ENCODE measurements at regions not wholly inside any gene's neighbourhood (a gene's known extent, or its start where the extent isn't known, plus 50 kb on each side); places are given as distances from the start of the nearest gene placed in this dataset.

GRCh38 chr4:11622961-11623725, 194.4 kb upstream of the HS3ST1 start:
- peaks cover 3% of the 10 kb centered on the region; the same call in 1 of the 2 replicates for H3K9me3 ChIP-seq (ENCODE audit: control insufficient read depth, insufficient read depth, low read length)
- dilution Hi-C loops (cut with HindIII; ENCODE audit: low sequenced_read_pairs, unreplicated experiment) (no loop called here), in situ Hi-C loops (cut with MboI; ENCODE audit: low sequenced_read_pairs) (no loop called here), intact Hi-C loops (cut with micrococcal nuclease) (loop anchor here (10.0 kb wide), 1 partner anchor 1038 kb away; no protein-coding TSS in a partner anchor)
- no peak overlapping the region for H4K91ac ChIP-seq (ENCODE audit: insufficient read depth, low read depth, low read length)
- H3K4me3 ChIP-seq (ENCODE audit: insufficient read depth, low read depth, low read length), result no peak overlapping the region
- no peaks in the 10 kb centered on the region for H3K36me3 ChIP-seq (ENCODE audit: control insufficient read depth, insufficient read depth, low read length)
- no peak overlapping the region for H3K4ac ChIP-seq (ENCODE audit: low read depth, low read length)
- no peak overlapping the region for H2AK5ac ChIP-seq (ENCODE audit: low read depth, low read length)
- TF ChIP-seq POLR2A (IDR thresholded peaks at IDR 0.05; ENCODE audit: low read depth, low read length) (no peak), CEBPB (IDR thresholded peaks at IDR 0.05; ENCODE audit: low read depth, low read length) (no peak), BHLHE40 (IDR thresholded peaks at IDR 0.05; ENCODE audit: low read depth, low read length) (no peak), USF2 (IDR thresholded peaks at IDR 0.05; ENCODE audit: low read depth, low read length) (no peak), RFX5 (IDR thresholded peaks at IDR 0.05; ENCODE audit: low read depth, low read length) (no peak), CTCF (conservative IDR thresholded peaks at IDR 0.05; ENCODE audit: low read depth, low read length) (no peak), MAFK (IDR thresholded peaks at IDR 0.05; ENCODE audit: low read depth, low read length) (no peak), RCOR1 (IDR thresholded peaks at IDR 0.05; ENCODE audit: insufficient replicate concordance, low read length) (no peak), FOS (IDR thresholded peaks at IDR 0.05; ENCODE audit: low read depth, low read length) (no peak), MAZ (IDR thresholded peaks at IDR 0.05; ENCODE audit: borderline replicate concordance, low read depth, low read length) (no peak), RAD21 (IDR thresholded peaks at IDR 0.05; ENCODE audit: low read length) (no peak), MXI1 (IDR thresholded peaks at IDR 0.05; ENCODE audit: borderline replicate concordance, low read depth, low read length) (no peak), NFE2L2 (IDR thresholded peaks at IDR 0.05; ENCODE audit: low read depth, low read length) (no peak), CHD1 (IDR thresholded peaks at IDR 0.05; ENCODE audit: low read depth, low read length) (no peak), SMC3 (IDR thresholded peaks at IDR 0.05; ENCODE audit: low read depth, low read length) (no peak), ELK1 (IDR thresholded peaks at IDR 0.05; ENCODE audit: borderline replicate concordance, low read depth, low read length) (no peak)
- H3K4me2 ChIP-seq (ENCODE audit: low read depth, low read length), result no peak overlapping the region
- H2BK20ac ChIP-seq (ENCODE audit: low read depth, low read length), result no peak overlapping the region
- H3K14ac ChIP-seq (replicated peaks; ENCODE audit: low read depth, low read length), result no peak overlapping the region
- WGBS, 2 experiments (ENCODE audit: extremely low coverage in 2 of 2, insufficient read length in 1 of 2), result no CpG with 5 or more reads among the region's 10 CpGs
- H2BK120ac ChIP-seq (ENCODE audit: low read depth, low read length), result no peak overlapping the region
- H2AFZ ChIP-seq (replicated peaks; ENCODE audit: low read length, poor library complexity), result no peak overlapping the region
- no peak overlapping the region for H3K56ac ChIP-seq (ENCODE audit: extremely low read depth, insufficient read depth, low read length)
- no peak overlapping the region for H2BK5ac ChIP-seq (ENCODE audit: low read depth, low read length, poor library complexity, severe bottlenecking)
- no peaks in the 10 kb centered on the region for H3K79me1 ChIP-seq (ENCODE audit: low read depth in 1 of 2, low read length in 2 of 2)
- H3K18ac ChIP-seq (ENCODE audit: low read depth, low read length), result no peak overlapping the region
- H3K27ac ChIP-seq (ENCODE audit: insufficient read depth, low read length), result no peak overlapping the region
- ChIA-PET POLR2A (ENCODE audit: unreplicated experiment) (no interaction called here), CTCF (no interaction called here)
- no peak overlapping the region for H3K23ac ChIP-seq (ENCODE audit: low read depth, low read length)
- BruUV-seq (replicated peaks), result no TSS peak
- no peak overlapping the region for H3K9ac ChIP-seq (ENCODE audit: low read depth, low read length)
- H4K20me1 ChIP-seq (ENCODE audit: insufficient read depth, low read length), result no peaks in the 10 kb centered on the region
- no peak overlapping the region for H4K8ac ChIP-seq (ENCODE audit: low read depth in 2 of 2, low read length in 2 of 2)
- no peak overlapping the region for H2BK15ac ChIP-seq (ENCODE audit: low read depth, low read length)
- no peak overlapping the region for H4K5ac ChIP-seq (ENCODE audit: low read depth, low read length)
- H3K27me3 ChIP-seq (ENCODE audit: control insufficient read depth, insufficient read depth, low read length), result no peaks in the 10 kb centered on the region
- ATAC-seq (ENCODE audit: low read depth), result no peak
- DNase-seq, result no peak
- H3K9me1 ChIP-seq (ENCODE audit: insufficient read depth, low read length), result no peaks in the 10 kb centered on the region
- no peak overlapping the region for H2AK9ac ChIP-seq (replicated peaks; ENCODE audit: low read depth, low read length, poor library complexity)
- peaks cover 4% of the 10 kb centered on the region for H3K4me1 ChIP-seq (ENCODE audit: control insufficient read depth, insufficient read depth, low read length)
